NB4 (cell line): ENCODE measurements at regions not wholly inside any gene's neighbourhood (a gene's known extent, or its start where the extent isn't known, plus 50 kb on each side); places are given as distances from the start of the nearest gene placed in this dataset.

Source experiments
- POLR2A ChIP-seq: IDR thresholded peaks from 2 replicates; pipeline ENCODE4 v1.6.1; 2011; ENCODE audit warnings: mild to moderate bottlenecking; ENCODE audit not compliant: insufficient read length; ENCODE audit errors: extremely low read depth
- TF ChIP-seq, protein P1 (sequence below): IDR thresholded peaks from one replicate; pipeline ENCODE4 v1.5.1; 2012; ENCODE audit warnings: low read depth, low read length
- TF ChIP-seq, protein P2 (sequence below): IDR thresholded peaks from 2 replicates; pipeline ENCODE4 v1.6.1; 2011; ENCODE audit warnings: low read depth, low read length

DNA sequence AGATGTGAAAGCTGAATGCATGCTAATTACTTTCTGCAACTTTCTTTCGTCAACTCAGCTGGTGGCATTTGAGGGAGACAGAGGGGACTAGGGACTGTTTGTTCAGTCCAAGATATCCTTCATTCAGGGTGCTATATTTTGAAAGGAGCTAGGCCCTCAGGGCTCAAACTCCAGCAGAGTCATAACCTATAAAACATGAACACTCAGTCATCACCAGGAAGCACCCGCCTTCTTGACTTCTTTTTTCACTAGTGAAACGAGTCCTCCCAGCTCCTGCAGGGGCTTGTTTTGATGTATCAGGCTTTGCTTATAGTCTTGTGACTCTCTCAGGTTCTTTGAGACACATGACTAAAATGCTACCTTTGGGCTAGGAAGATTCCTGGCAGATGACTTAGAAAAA lies 230.6 kb downstream of the PCDH7 start:
- no peak for TF ChIP-seq POLR2A
- TF ChIP-seq, protein P1, sequence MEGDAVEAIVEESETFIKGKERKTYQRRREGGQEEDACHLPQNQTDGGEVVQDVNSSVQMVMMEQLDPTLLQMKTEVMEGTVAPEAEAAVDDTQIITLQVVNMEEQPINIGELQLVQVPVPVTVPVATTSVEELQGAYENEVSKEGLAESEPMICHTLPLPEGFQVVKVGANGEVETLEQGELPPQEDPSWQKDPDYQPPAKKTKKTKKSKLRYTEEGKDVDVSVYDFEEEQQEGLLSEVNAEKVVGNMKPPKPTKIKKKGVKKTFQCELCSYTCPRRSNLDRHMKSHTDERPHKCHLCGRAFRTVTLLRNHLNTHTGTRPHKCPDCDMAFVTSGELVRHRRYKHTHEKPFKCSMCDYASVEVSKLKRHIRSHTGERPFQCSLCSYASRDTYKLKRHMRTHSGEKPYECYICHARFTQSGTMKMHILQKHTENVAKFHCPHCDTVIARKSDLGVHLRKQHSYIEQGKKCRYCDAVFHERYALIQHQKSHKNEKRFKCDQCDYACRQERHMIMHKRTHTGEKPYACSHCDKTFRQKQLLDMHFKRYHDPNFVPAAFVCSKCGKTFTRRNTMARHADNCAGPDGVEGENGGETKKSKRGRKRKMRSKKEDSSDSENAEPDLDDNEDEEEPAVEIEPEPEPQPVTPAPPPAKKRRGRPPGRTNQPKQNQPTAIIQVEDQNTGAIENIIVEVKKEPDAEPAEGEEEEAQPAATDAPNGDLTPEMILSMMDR, result no peak
- TF ChIP-seq, protein P2, sequence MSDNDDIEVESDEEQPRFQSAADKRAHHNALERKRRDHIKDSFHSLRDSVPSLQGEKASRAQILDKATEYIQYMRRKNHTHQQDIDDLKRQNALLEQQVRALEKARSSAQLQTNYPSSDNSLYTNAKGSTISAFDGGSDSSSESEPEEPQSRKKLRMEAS, result no peak
